ENCODE measurements at regions not wholly inside any gene's neighbourhood (a gene's known extent, or its start where the extent isn't known, plus 50 kb on each side); places are given as distances from the start of the nearest gene placed in this dataset.

DNA sequence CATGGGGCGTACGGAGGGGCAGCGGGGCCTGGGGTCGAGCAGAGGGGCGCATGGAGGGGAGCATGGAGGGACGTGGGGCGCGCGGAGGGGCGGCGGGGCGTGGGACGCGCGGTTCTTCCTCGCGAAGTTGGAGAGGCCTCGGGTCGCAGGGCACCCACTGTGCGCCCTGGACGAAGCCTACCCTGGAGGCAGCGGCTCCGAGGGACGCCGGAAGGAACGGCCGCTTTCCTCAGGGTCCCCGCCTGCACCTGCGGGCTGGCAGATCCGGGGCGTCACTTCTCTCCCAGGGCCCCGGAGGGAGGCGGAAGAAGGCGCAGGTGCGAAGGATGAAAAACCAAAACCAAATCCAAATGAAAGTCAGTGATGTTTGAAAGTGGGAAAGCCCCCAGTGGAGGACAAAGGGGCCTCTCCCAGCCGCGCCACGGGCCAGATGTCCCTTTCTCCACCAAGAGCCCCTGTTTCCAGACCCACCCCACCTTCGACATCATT, 142.1 kb upstream of the PDE10A start:
- TF ChIP-seq, protein P1, sequence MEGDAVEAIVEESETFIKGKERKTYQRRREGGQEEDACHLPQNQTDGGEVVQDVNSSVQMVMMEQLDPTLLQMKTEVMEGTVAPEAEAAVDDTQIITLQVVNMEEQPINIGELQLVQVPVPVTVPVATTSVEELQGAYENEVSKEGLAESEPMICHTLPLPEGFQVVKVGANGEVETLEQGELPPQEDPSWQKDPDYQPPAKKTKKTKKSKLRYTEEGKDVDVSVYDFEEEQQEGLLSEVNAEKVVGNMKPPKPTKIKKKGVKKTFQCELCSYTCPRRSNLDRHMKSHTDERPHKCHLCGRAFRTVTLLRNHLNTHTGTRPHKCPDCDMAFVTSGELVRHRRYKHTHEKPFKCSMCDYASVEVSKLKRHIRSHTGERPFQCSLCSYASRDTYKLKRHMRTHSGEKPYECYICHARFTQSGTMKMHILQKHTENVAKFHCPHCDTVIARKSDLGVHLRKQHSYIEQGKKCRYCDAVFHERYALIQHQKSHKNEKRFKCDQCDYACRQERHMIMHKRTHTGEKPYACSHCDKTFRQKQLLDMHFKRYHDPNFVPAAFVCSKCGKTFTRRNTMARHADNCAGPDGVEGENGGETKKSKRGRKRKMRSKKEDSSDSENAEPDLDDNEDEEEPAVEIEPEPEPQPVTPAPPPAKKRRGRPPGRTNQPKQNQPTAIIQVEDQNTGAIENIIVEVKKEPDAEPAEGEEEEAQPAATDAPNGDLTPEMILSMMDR (IDR thresholded peaks at IDR 0.05; ENCODE audit: insufficient read depth, low read length): no peak
- TF ChIP-seq POLR2AphosphoS5 (IDR thresholded peaks at IDR 0.05; ENCODE audit: low read depth): no peak

Data from HL-60 (cell line).